WERI-Rb-1 (cell line): ENCODE measurements at regions not wholly inside any gene's neighbourhood (a gene's known extent, or its start where the extent isn't known, plus 50 kb on each side); places are given as distances from the start of the nearest gene placed in this dataset.

ENCODE experiments used
- DNase-seq: peaks from one replicate; pipeline ENCODE4 v3.0.0-alpha.2; 2020
- H3K27ac ChIP-seq: fragments of 250-450 bp; sonication (Bioruptor Pico); 2 replicates; pipeline ENCODE4 v1.5.1; 2020; ENCODE audit warnings: mild to moderate bottlenecking, moderate library complexity
- H3K27me3 ChIP-seq: fragments of 250-450 bp; sonication (Bioruptor Pico); 2 replicates; pipeline ENCODE4 v1.5.1; 2021; ENCODE audit warnings: mild to moderate bottlenecking, low read depth, moderate library complexity; ENCODE audit not compliant: insufficient read depth, severe bottlenecking
- H3K36me3 ChIP-seq: fragments of 250-450 bp; sonication (Bioruptor Pico); 2 replicates; pipeline ENCODE4 v1.5.1; 2020; ENCODE audit warnings: mild to moderate bottlenecking, moderate library complexity
- H3K4me3 ChIP-seq: 2 replicates; pipeline ENCODE4 v1.5.1; 2011; ENCODE audit warnings: low read depth, mild to moderate bottlenecking, control low read depth, low read length
- H3K9me3 ChIP-seq: fragments of 250-450 bp; sonication (Bioruptor Pico); 2 replicates; pipeline ENCODE4 v1.5.1; 2021; ENCODE audit warnings: mild to moderate bottlenecking, moderate library complexity; ENCODE audit not compliant: severe bottlenecking
- TF ChIP-seq, protein P1 (sequence below): IDR thresholded peaks from 2 replicates; pipeline ENCODE4 v1.5.1; 2011; ENCODE audit warnings: low read depth, mild to moderate bottlenecking, control low read depth, inconsistent platforms, low read length

DNA sequence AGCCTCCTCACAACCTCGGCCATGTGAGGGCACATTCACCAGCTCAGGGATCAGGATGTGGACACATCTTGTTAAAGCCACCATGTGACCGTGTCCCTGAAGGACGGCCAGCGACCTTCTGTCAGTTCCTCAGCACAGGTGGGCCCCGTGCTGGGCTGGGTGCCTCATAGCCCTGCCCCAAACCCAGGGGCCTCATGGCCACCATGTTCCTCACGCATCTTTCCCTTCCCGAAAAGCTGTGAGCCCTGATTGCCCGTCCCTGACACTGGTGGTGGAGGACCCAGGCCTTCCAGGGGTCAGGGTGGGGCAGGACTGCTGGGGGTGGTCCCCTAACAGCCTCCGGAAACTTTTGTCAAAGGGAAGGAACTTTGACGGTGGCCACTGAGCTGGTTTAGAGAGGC lies 60.1 kb upstream of the ADRA2C start:
- TF ChIP-seq, protein P1, sequence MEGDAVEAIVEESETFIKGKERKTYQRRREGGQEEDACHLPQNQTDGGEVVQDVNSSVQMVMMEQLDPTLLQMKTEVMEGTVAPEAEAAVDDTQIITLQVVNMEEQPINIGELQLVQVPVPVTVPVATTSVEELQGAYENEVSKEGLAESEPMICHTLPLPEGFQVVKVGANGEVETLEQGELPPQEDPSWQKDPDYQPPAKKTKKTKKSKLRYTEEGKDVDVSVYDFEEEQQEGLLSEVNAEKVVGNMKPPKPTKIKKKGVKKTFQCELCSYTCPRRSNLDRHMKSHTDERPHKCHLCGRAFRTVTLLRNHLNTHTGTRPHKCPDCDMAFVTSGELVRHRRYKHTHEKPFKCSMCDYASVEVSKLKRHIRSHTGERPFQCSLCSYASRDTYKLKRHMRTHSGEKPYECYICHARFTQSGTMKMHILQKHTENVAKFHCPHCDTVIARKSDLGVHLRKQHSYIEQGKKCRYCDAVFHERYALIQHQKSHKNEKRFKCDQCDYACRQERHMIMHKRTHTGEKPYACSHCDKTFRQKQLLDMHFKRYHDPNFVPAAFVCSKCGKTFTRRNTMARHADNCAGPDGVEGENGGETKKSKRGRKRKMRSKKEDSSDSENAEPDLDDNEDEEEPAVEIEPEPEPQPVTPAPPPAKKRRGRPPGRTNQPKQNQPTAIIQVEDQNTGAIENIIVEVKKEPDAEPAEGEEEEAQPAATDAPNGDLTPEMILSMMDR, result no peak
- Histone ChIP-seq H3K27ac (no peak overlapping the region), H3K36me3 (no peaks in the 10 kb centered on the region), H3K27me3 (no peaks in the 10 kb centered on the region), H3K4me3 (no peak overlapping the region), H3K9me3 (no peaks in the 10 kb centered on the region)
- peak; percentile 45 for DNase-seq

DNA sequence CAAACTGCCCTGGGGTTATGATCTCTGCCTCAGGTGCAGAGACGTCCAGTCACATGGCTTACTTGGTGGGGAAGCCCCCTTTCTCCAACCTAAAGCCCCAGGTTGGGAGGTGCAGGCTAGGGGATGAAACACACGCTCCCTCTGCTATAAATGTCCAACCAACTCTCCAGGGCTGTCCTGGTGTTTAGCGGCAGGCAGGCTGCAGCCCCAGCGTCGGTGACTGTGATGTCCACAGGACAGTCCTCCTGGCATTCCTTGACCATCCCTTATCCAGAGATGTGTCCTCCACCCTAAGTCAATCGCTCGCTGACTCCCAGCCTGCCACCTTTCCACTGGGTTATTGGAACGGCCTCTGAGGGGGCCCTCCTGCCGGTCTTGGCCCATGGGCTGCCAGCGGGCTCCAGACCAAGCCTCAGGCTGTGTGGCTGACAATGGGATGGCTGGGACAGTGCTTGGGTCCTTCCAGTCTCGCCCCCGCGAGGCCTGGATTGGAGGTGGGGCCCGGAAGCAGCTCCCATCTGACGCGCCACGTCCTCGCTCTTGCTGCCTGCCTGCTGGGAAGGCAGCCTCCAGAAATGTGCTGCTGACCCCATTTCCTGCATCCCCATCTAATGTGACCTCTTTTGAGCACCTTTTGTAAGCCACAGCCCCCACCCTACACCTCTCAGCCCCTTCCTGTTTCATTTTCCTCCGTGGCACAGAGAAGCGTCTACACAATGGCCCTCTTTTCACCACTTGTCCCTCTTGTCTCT lies 60.8 kb upstream of the ADRA2C start:
- TF ChIP-seq, protein P1, result no peak
- no peak for DNase-seq
- H3K27me3 ChIP-seq, result no peaks in the 10 kb centered on the region
- no peaks in the 10 kb centered on the region for H3K36me3 ChIP-seq
- H3K9me3 ChIP-seq, result no peaks in the 10 kb centered on the region
- no peak overlapping the region for H3K4me3 ChIP-seq
- H3K27ac ChIP-seq, result no peak overlapping the region

DNA sequence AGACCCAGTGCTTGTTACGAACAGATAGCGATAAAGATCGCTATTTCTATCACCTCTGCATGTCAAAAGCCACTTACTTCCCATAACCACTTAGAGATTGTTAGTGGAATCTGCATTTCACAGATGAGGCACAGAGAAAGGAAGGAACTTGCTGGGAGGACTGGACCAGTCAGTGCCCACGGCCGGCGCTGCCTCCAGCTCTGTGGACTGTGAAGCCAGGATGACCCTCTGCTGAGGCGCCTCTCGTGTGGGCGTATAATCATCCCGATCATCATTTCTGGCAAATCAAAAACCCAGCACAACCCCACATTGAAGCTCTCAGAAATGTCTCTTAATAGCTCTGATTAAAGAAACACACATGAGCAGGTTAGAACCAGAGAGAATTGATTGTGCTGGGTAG lies 61.5 kb upstream of the ADRA2C start:
- H3K27me3 ChIP-seq, result no peaks in the 10 kb centered on the region
- H3K27ac ChIP-seq, result no peak overlapping the region
- DNase-seq, result no peak
- no peaks in the 10 kb centered on the region for H3K36me3 ChIP-seq
- TF ChIP-seq, protein P1, result no peak
- H3K4me3 ChIP-seq, result no peak overlapping the region
- no peaks in the 10 kb centered on the region for H3K9me3 ChIP-seq

GRCh38 chr4:3703677-3704521 lies 62.3 kb upstream of the ADRA2C start:
- no peak overlapping the region for H3K27ac ChIP-seq
- TF ChIP-seq, protein P1, result no peak
- H3K4me3 ChIP-seq, result no peak overlapping the region
- H3K9me3 ChIP-seq, result no peaks in the 10 kb centered on the region
- H3K27me3 ChIP-seq, result no peaks in the 10 kb centered on the region
- no peak for DNase-seq
- H3K36me3 ChIP-seq, result no peaks in the 10 kb centered on the region

DNA sequence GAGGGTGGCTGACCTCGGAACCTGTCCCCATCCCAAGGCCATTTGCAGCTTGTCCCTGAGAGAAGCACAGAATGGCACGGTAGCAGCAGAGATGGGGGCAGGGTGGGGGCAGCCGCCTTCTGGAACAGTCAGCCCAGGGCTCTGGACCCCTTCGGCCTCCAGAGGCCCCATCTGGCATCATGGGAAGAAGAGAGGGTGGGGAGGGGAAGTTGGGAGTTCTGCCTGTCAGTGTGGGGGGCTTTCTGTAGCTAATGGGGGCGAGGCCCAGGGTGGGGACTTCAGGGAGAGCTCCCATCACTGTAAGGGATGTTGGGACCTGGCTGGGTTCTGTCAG lies 62.9 kb upstream of the ADRA2C start:
- no peaks in the 10 kb centered on the region for H3K27me3 ChIP-seq
- no peaks in the 10 kb centered on the region for H3K9me3 ChIP-seq
- H3K27ac ChIP-seq, result no peak overlapping the region
- no peak for DNase-seq
- H3K4me3 ChIP-seq, result no peak overlapping the region
- H3K36me3 ChIP-seq, result no peaks in the 10 kb centered on the region
- TF ChIP-seq, protein P1, result no peak
